Inferior parietal cortex (tissue), 1 donor: ENCODE measurements at regions not wholly inside any gene's neighbourhood (a gene's known extent, or its start where the extent isn't known, plus 50 kb on each side); places are given as distances from the start of the nearest gene placed in this dataset.

Experiments
- DNase-seq: peaks from one replicate; pipeline ENCODE4 v3.0.0-alpha.2; 2016; ENCODE audit errors: extremely low spot score

- DNase-seq: no peak
These were observed 349.0 kb downstream of the SIPA1L2 start for GRCh38 chr1:232280910-232281309.

GRCh38 chr1:232279909-232280400 is 350.0 kb downstream of the SIPA1L2 start:
- no peak for DNase-seq

GRCh38 chr1:232278925-232279324 is 351.0 kb downstream of the SIPA1L2 start:
- no peak for DNase-seq

GRCh38 chr1:232276651-232277050 is 353.3 kb downstream of the SIPA1L2 start:
- DNase-seq: no peak

DNA sequence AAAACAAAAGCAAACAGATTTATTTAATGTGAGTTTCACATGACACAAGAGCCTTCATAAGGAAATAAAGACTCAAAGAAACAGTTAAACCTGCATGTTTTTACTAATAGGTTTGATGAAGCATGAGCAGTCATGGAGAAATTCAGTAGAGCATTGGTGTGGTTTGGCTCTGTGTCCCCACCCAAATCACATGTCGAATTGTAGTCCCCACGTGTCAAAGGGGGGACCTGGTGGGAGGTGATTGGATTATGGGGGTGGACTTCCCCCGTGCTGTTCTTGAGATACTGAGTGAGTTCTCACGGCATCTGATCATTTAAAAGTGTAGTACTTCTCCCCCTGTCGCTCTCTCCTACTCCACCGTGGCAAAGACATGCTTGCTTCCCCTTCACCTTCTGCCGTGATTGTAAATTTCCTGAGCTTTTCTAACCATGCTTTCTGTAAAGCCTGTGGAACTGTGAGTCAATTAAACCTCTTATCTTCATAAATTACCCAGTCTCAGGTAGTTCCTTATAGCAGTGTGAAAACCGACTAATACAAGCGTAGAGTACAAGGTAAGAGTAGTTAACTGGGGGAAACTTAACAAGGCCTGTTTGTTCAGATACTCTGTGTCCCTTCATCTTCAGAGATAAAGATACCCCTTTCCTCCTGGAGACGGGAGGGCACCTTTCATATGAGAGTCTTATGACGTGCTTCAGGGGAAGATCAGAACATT is 354.8 kb downstream of the SIPA1L2 start:
- no peak for DNase-seq

DNA sequence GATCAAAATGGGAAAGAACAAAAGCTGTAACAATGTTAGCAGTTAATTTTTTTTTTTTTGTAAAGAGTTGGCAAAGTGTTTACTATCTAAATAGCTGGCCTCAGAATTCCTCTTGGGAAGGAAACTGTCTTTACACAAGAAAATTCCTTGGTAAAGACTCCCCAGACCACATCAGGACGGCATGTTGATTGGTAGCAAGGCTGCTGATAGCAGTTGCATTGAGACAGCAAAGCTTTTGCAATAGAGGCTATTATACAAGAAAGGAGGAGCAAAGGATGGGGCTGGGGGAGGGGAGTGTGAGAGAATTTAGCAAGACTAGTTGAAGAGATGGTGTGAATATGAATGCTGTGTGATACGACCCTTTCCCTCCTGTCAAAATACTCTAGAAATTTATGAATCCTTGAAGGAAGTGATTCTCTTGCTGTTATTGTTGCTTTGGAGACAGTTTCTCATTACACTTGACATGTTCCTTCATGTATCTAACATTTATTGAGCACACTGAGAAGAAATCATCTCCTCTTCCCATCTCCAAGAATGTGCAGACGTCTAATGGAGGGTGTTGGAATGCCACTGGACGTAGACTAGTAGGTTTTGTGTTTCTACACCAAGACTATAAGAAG is 355.6 kb downstream of the SIPA1L2 start:
- DNase-seq: no peak

GRCh38 chr1:232273011-232273410 is 356.9 kb downstream of the SIPA1L2 start:
- no peak for DNase-seq

DNA sequence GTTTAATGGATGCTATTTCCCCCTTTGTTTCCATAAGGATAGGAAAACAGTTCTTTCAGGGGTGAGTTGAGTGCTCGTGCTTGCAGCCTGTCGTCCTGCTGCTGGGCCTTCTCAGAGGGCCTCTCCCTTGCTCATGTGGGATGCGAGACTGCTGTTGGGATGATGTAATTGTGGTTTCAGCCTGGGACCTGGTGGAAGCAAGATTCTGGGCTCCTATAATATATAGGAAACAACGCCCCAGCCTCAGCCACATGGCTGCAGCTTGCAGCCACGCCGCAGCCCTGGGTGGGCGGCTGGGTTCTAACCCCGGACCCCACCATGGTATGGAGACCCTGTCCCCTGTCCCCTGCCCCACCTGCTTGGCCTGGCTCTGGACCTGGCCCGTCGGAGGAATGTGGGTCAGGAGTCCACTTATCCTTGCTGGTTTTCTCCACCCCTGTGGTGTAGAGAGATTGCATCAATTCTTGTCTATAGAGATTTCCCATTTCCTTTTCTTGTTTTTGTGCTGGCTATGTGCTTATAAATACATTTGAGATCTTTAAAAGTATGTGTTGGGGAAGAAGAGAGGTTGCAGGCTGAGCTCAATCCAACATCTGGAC is 357.8 kb downstream of the SIPA1L2 start:
- DNase-seq: no peak

DNA sequence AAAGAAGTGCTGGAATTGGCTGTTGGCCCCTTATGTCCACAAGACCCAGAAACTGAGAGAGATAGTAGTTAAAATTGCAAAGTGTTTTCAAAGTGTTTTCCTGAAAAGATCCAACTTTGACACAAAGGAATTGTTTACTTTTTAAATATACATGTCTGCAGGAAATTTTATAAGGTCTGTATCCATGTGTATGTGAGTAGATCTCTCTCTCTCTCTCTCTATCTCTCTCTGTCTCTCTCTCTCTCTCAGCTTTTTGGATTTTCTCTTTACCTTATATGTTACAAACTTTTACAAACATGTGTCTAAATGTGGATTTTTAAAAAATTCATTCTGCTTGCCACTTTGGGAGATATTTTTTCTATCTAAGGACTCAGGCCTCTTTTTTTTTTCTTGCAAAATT is 358.6 kb downstream of the SIPA1L2 start:
- no peak for DNase-seq

GRCh38 chr1:232269988-232270387 is 359.9 kb downstream of the SIPA1L2 start:
- no peak for DNase-seq

- DNase-seq: no peak
These were observed 361.9 kb downstream of the SIPA1L2 start for GRCh38 chr1:232267837-232268598.

DNA sequence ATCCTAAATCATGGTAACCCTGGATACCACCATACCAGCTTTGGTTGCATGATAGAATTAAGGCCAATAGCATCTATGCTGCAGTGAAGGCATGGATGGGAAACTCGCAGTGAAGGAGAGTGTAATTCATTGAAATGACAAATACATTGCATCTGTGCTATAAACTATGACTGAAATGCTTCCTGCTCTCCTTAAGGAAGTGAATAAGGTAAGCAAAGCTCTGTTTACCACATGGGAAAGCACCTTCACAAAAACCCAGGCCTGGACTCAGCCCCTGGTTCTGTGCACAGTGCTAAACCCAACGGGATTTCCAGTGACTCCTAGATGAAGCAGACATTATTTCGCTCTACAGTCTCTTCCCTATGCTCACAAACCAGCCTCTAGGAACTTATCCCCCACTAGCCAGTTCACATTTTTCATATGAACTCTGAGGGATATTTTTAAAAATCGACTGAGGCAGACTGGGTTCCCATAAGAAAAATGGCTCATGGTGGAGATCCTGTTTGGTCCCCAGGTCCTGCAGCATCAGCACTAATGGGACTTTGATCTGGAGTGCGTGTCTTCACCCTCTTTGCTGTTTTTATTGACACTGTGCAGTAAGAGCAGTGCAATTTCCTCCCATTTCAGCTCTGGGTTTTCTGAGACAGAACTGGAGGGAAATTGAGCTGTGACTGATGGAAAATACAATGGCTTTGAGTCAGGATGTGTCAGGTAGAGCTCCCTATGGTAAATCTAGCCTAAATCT is 362.7 kb downstream of the SIPA1L2 start:
- no peak for DNase-seq

- no peak for DNase-seq
These were observed 366.5 kb downstream of the SIPA1L2 start for GRCh38 chr1:232263452-232263851.

DNA sequence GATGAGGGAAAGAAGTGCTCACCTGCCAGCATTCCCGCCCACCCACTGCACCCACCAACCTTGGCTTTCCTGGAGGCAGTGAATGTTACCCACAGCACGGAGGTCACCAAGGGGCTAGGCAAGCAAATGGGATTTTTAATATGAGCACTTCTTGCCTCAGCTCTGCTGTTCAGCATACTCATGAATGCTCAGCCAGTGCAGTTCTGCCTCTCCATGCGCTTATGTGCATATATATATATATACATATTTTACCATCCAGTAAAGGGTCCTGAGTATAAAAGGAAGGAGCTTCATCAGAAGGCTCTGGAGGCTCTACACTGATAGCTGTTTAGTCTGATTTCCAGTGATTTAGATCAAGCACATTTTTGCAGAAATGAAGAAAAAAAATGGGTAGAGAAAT is 366.9 kb downstream of the SIPA1L2 start:
- no peak for DNase-seq

DNA sequence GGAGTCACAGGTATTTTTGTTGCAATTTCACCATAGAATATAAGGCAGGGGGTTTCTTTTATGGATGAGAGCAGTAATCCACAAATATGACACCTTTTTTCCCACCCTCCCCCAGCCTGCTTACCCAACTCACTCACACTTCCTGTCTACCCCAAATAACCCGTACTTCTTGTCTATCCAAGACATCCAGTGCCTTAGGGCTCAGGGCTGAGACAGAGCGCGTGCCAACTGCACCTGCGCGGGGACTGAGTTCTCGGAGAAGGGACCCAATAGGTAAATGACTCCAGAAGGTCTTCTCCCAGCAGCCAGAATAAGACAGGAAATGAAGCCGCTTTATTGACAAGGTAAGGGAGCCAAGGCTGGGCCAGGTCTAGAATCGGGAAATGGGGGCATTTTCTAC is 369.1 kb downstream of the SIPA1L2 start:
- DNase-seq: no peak

GRCh38 chr1:232260045-232260444 is 369.9 kb downstream of the SIPA1L2 start:
- no peak for DNase-seq

DNA sequence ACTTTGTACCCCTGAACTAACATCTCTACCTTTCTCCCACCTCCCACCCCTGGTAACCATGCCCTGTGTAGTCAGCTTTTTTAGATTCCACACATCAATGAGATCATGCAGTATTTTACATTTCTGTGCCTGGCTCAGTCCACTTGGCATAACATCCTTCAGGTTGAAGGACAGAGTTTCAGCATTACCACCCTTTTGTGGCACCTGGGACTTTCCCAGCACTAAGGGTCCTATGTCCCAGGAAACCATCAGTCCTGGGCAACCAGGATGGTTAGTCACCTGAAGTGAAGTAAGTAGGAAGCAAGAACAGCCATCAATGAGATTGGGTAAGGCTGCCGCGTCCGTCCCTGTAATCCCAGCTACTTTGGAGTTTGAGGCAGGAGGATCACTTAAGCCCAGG is 370.6 kb downstream of the SIPA1L2 start:
- no peak for DNase-seq

GRCh38 chr1:232252546-232253118 is 377.3 kb downstream of the SIPA1L2 start:
- no peak for DNase-seq

GRCh38 chr1:232250838-232251237 is 379.1 kb downstream of the SIPA1L2 start:
- no peak for DNase-seq

GRCh38 chr1:232249861-232250777 is 379.8 kb downstream of the SIPA1L2 start:
- DNase-seq: no peak
